ENCODE measurements at regions not wholly inside any gene's neighbourhood (a gene's known extent, or its start where the extent isn't known, plus 50 kb on each side); places are given as distances from the start of the nearest gene placed in this dataset.
A peak's percentile ranks its signal among the peaks of the same experiment; 100 is the strongest.
"Not testable (repeated sequence)": the region's sequence is repeated elsewhere in the genome, so short reads cannot be mapped to it uniquely, and the experiment has no call there.

DNA sequence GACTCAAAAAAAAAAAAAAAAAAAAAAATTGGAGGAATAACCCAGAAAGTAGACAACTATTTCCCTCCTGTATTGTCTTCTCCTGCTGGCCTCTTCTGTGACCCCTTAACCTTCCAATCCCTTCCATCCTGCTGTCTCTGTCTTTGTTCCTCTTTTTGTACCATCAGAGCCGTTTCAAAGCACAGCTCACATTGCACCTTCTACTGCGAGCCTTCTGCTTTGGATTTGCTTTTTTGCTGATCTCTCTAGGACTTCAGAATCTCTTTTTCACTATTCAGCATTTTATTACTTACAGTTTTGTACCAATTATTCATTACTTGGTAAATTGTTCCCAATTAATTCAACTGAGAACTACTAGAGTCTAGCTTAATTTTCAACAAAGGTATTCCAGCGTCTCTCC is 284.0 kb upstream of the TBL1XR1 start:
- DNase-seq (ENCODE audit: extremely low read depth in 1 of 11, low read depth in 9 of 11, low spot score in 4 of 11) = no peak

- DNase-seq (ENCODE audit: extremely low read depth in 1 of 11, low read depth in 9 of 11, low spot score in 4 of 11) = no peak
These were observed 284.9 kb upstream of the TBL1XR1 start for GRCh38 chr3:177482048-177482691.

GRCh38 chr3:177483182-177483967 is 286.1 kb upstream of the TBL1XR1 start:
- DNase-seq (ENCODE audit: extremely low read depth in 1 of 11, low read depth in 9 of 11, low spot score in 4 of 11) = no peak

DNA sequence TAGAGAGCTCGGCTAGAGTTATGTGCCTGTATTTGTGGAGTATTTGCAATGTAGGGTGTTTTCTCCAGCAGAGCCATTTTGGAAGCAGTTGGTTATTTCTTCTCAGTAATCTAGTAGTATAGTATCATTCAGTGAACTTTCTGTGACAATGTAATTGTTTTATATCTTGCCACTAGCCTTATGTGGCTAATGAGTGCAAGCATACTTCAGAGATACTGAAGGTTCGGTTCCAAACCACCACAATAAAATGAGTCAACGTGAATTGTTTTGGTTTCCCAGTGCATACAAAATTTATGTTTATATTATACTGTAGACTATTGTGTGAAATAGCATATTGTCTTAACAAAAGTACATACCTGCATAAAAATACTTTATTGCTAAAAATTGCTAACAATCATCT is 286.9 kb upstream of the TBL1XR1 start:
- DNase-seq (ENCODE audit: extremely low read depth in 1 of 11, low read depth in 9 of 11, low spot score in 4 of 11) = no peak

GRCh38 chr3:177484926-177485325 is 287.6 kb upstream of the TBL1XR1 start:
- DNase-seq (ENCODE audit: extremely low read depth in 1 of 11, low read depth in 9 of 11, low spot score in 4 of 11) = no peak

GRCh38 chr3:177487635-177488186 is 290.4 kb upstream of the TBL1XR1 start:
- no peak for DNase-seq (ENCODE audit: extremely low read depth in 1 of 11, low read depth in 9 of 11, low spot score in 4 of 11)

DNA sequence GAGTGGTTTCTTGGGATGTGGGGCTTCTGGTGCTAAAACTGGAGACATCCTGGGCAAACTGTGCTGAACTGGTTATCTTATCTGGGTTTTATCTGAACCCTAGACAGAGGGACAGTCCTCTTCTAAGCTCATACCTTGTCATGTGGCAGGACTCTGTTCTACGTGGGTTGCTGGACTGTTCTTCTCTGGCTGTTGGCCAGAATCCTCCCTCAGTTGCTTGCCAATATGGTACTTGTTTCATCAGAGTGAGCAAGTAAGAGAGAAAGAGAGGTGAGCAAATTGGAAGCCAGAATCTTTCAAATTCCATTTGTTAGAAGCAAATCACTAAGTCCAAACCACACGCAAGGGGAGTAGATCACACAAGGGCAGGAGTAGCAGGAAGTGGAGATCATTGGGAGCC is 291.5 kb upstream of the TBL1XR1 start:
- DNase-seq (ENCODE audit: extremely low read depth in 1 of 11, low read depth in 9 of 11, low spot score in 4 of 11) = no peak

DNA sequence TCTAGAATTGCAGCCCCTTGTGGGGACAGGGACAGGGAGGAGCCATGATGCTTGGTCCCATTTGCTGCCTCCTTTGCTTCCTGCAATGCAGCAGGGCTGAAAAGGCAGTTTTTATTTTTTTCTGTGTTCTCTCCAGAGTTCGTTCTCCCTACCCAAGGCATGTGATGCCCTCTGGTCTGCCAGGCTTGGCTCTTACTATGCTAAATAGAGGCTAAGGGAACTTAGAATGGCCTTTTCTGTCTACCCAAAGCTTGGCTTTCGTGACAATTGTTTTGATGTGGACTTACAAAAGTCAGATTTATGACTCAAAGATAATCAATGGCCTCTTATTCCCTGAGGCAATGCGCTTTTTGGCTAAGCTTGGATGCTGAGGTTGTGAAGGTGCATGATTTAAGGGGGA is 293.3 kb upstream of the TBL1XR1 start:
- no peak for DNase-seq (ENCODE audit: extremely low read depth in 1 of 11, low read depth in 9 of 11, low spot score in 4 of 11)

GRCh38 chr3:177491296-177492032 is 294.2 kb upstream of the TBL1XR1 start:
- peak in 2 of 11 donors; percentile 64 to 71 for DNase-seq (ENCODE audit: extremely low read depth in 1 of 11, low read depth in 9 of 11, low spot score in 4 of 11)

DNA sequence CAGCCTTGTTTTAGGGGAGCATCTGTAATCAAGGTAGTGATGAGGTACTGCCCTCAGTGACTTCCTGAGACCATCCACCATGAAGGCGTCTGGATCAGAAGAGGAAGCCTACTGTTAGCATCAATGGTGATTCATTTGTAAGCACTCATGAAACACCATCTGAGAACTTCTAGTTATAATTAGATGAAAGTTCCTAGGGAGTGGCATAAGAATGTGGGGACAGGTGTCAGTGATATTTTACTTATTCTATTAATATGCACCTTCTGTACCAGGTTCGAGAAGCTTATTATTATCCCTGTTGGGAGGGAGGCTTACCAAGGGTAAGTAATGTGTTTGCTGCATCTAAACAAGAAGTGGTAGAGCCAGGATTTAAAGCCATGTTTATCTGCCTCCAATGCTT is 295.8 kb upstream of the TBL1XR1 start:
- DNase-seq (ENCODE audit: extremely low read depth in 1 of 11, low read depth in 9 of 11, low spot score in 4 of 11) = no peak

DNA sequence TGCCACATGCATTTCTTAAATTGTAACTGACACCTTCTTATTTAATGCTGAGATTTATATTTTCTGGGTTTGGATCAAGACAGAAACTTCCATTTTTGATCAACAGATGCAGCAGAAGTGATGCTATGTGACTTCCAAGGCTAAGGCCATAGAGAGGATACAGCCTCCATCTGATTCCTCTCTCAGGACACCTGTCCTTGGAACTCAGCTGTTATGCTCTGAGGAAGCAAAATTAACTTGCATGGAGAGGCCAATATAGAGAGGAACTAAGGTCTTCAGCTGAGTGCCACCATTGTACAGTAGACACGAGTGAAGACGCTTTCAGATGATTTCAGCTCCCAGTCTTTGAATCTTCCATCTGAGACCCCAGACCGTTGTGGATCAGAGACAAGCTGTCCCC is 296.9 kb upstream of the TBL1XR1 start:
- no peak for DNase-seq (ENCODE audit: extremely low read depth in 1 of 11, low read depth in 9 of 11, low spot score in 4 of 11)

DNA sequence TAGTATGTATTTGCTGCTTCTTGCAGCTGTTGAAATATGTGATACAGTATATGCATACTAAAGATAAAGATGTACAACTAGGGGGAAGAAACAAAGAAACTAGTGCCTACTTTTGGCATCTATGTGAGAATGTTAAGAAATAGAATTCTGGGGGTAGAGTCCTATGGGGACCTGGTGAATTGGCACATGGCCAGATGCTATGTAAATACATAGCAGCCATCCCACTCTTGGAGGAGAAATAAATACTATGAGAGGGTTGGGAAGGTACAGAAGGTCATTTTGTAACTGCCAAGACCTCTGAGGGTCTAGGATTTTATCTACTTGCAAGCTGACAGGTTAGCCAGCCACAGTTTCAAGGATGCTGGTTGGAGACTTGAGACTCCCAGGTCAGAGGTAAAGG is 298.3 kb upstream of the TBL1XR1 start:
- no peak for DNase-seq (ENCODE audit: extremely low read depth in 1 of 11, low read depth in 9 of 11, low spot score in 4 of 11)

DNA sequence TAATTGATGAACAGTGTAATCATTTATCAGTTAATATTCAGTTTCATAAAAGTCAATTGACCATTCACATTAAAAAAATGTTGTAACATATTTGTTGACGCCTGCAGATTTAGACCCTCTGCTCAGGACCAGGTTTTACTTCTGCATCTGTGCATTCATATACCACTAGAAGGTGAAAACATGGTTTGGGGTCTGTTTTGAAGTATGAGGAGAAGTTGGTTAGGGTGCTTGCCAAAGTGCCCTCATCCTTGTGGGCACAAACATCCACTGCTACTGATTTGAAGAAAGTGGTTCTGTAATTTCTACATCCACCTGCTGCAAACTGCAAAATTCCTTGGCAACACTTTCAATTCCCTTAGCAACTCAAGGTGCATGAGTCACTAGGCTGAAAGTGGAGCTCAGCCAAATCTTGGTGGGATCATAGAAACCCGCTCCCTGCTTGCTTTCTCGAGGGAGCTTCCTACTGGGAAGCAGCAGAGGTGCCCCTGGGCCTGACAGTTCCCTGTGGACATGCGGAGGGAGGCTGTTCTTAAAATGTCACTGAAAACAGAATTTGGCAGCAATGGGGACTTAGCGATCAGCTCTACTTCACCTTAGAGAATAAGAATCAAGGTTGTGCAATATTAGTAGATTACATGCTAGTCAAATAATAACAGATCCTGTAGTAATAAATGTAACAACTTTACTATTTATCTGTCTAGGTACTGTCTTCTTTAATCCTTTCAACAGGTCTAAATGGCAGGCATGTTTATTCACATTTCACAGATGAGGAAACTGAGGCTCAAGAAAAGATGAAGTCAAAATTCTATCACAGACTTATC is 301.0 kb upstream of the TBL1XR1 start:
- DNase-seq (ENCODE audit: extremely low read depth in 1 of 11, low read depth in 9 of 11, low spot score in 4 of 11) = no peak

DNA sequence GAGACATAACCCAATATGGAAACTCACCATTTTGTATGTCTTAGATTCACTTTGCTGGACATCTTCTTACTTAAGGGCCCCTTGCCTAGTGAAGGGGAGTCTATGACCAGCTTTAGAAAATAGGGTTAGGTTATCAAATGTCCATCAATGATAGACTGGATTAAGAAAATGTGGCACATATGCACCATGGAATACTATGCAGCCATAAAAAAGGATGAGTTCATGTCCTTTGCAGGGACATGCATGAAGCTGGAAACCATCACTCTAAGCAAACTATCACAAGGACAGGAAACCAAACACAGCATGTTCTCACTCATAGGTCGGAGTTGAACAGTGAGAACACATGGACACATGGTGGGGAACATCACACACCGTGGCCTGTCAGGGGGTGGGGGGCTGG is 301.8 kb upstream of the TBL1XR1 start:
- DNase-seq (ENCODE audit: extremely low read depth in 1 of 11, low read depth in 9 of 11, low spot score in 4 of 11) = not testable (repeated sequence)

- no peak for DNase-seq (ENCODE audit: extremely low read depth in 1 of 11, low read depth in 9 of 11, low spot score in 4 of 11)
These were observed 302.6 kb upstream of the TBL1XR1 start for GRCh38 chr3:177499779-177500423.

DNA sequence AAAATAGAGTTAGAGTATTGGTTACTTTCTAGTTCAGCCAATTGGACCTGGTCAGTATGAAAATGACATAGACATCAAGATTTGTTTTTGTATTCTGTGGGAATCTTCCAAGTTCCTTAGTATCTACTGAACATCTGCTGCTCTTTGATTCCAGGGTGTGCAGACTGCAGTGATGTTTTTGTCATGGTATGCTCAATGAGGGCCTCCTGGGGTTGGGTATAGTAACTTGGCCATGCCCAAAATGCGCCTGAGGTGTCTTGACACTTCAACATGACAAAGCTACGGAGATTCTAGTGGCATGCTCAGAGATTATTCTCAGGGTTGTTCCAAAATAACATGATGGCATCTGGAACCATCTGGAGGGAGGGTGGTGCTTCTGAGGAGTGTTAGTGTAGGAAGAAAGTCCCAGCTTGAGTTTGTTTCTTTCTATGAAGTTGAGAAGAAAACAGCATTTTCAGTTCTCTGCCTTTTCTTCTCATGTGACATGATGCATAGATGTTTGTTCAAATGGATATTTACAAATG is 313.5 kb upstream of the TBL1XR1 start:
- no peak for DNase-seq (ENCODE audit: extremely low read depth in 1 of 11, low read depth in 9 of 11, low spot score in 4 of 11)

DNA sequence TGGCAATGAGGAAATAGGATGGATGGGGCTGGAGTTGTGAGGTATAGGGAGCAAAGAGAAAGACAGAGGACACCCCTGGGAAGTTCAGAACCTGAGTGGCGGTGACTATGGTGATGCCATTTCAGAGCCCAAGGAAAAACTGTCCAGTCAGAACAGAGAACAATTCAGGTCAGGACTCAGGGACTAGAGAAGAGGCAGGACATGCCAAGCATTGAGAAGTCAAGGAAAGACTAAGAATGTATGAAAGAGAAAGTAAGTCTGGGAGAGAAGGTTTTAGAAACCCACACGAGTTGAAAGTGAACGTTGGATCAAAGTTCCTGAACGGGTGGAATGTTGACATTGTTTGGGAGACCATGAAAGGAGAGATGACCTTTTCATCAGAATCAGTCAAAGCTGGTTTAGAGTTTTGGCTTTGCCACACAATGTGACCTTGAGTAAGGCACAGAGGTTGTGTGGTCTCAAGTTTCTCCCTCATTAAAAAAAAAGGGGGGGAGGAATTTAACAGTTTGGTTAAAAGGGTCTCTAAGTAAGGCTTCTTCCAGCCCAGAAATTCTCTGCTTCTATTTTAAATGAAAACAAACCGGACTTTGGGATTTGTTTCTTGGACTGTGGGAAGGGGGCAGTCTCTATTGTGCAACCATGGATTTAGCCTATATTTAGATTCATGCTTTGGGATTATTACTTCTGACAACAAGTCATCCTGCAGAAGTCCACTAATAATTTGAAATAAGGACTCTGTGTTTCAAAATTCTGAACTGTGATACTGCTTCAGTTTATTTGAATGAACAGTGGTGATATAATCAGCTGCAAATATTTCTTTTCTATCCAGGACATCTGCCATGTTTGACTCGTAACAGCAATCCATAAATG is 315.9 kb upstream of the TBL1XR1 start:
- DNase-seq (ENCODE audit: extremely low read depth in 1 of 11, low read depth in 9 of 11, low spot score in 4 of 11) = no peak

All from renal cortex interstitium (tissue), 11 donors.